Limb (tissue), 2 donors: ENCODE measurements at regions not wholly inside any gene's neighbourhood (a gene's known extent, or its start where the extent isn't known, plus 50 kb on each side); places are given as distances from the start of the nearest gene placed in this dataset.

Experiments used
- DNase-seq, 2 donors: peaks; one replicate each; pipeline ENCODE4 v3.0.0-alpha.2; 2016; ENCODE audit errors: extremely low spot score in 2 of 2

- DNase-seq = peak in 1 of 2 donors; percentile 73
Measured at GRCh38 chr16:85420501-85421337, 192.4 kb upstream of the GSE1 start.

GRCh38 chr16:85421338-85422195, 191.6 kb upstream of the GSE1 start:
- no peak for DNase-seq

GRCh38 chr16:85422196-85422631, 190.9 kb upstream of the GSE1 start:
- DNase-seq = no peak

- no peak for DNase-seq
Measured at GRCh38 chr16:85422632-85423550, 190.2 kb upstream of the GSE1 start.

- DNase-seq = no peak
Measured at GRCh38 chr16:85423631-85424030, 189.5 kb upstream of the GSE1 start.

- no peak for DNase-seq
Measured at GRCh38 chr16:85424260-85425073, 188.7 kb upstream of the GSE1 start.

GRCh38 chr16:85425074-85425662, 188.0 kb upstream of the GSE1 start:
- DNase-seq = no peak

- no peak for DNase-seq
Measured at GRCh38 chr16:85426806-85427205, 186.3 kb upstream of the GSE1 start.

- DNase-seq = no peak
Measured at GRCh38 chr16:85428168-85428898, 184.8 kb upstream of the GSE1 start.

- no peak for DNase-seq
Measured at GRCh38 chr16:85428899-85429775, 184.0 kb upstream of the GSE1 start.

GRCh38 chr16:85429776-85430522, 183.2 kb upstream of the GSE1 start:
- no peak for DNase-seq

- no peak for DNase-seq
Measured at GRCh38 chr16:85430523-85431421, 182.3 kb upstream of the GSE1 start.

GRCh38 chr16:85431431-85432124, 181.5 kb upstream of the GSE1 start:
- no peak for DNase-seq

GRCh38 chr16:85432606-85433005, 180.5 kb upstream of the GSE1 start:
- no peak for DNase-seq

- no peak for DNase-seq
Measured at GRCh38 chr16:85433477-85433876, 179.6 kb upstream of the GSE1 start.

GRCh38 chr16:85435286-85435685, 177.8 kb upstream of the GSE1 start:
- DNase-seq = no peak
